Stomach (tissue), 4 donors: ENCODE measurements at regions not wholly inside any gene's neighbourhood (a gene's known extent, or its start where the extent isn't known, plus 50 kb on each side); places are given as distances from the start of the nearest gene placed in this dataset.

Source experiments
- CTCF ChIP-seq, 7 experiments: fragments of 450-650 bp in 4 of 7; fragments of 200-600 bp in 3 of 7; sonication (generic) in 3 of 7; IDR thresholded peaks; one replicate each; pipeline ENCODE4 v1.5.1; 2016 to 2019; ENCODE audit warnings: antibody characterized with exemption in 7 of 7, control low read depth in 2 of 7, mild to moderate bottlenecking in 1 of 7
- EP300 ChIP-seq: sonication (generic); formaldehyde crosslinking; IDR thresholded peaks from one replicate; pipeline ENCODE4 v1.6.1; 2017; ENCODE audit warnings: antibody characterized with exemption
- POLR2A ChIP-seq, 4 donors: fragments of 450-650 bp; IDR thresholded peaks; one replicate each; pipeline ENCODE4 v1.6.1; 2016; ENCODE audit warnings: antibody characterized with exemption in 4 of 4, control low read depth in 2 of 4, mild to moderate bottlenecking in 1 of 4, moderate library complexity in 1 of 4
- POLR2AphosphoS5 ChIP-seq, 3 donors: sonication (generic); formaldehyde crosslinking; IDR thresholded peaks; one replicate each; pipeline ENCODE4 v1.6.1; 2016; ENCODE audit warnings: antibody characterized with exemption in 3 of 3

- no peak for TF ChIP-seq POLR2A (IDR thresholded peaks at IDR 0.05)
- TF ChIP-seq EP300 = no peak
- TF ChIP-seq CTCF (IDR thresholded peaks at IDR 0.05) = no peak
- no peak for TF ChIP-seq POLR2AphosphoS5 (IDR thresholded peaks at IDR 0.05)
Measured at GRCh38 chr3:164360078-164360578, 718.2 kb downstream of the SI start.
